ENCODE measurements at regions not wholly inside any gene's neighbourhood (a gene's known extent, or its start where the extent isn't known, plus 50 kb on each side); places are given as distances from the start of the nearest gene placed in this dataset.

- H3K27ac ChIP-seq: no peak overlapping the region
These were observed 51.0 kb upstream of the STK38L start for GRCh38 chr12:27193106-27193505.

GRCh38 chr12:27193854-27194544, 50.1 kb upstream of the STK38L start:
- H3K27ac ChIP-seq: no peak overlapping the region
- TF ChIP-seq CTCF (conservative IDR thresholded peaks at IDR 0.05): no peak
- no peak for TF ChIP-seq ZFX (IDR thresholded peaks at IDR 0.05)

More at GRCh38 chr12:27193106-27193505, 51.0 kb upstream of the STK38L start:
- TF ChIP-seq CTCF (conservative IDR thresholded peaks at IDR 0.05) (no peak), ZFX (IDR thresholded peaks at IDR 0.05) (no peak)
